ENCODE measurements at regions not wholly inside any gene's neighbourhood (a gene's known extent, or its start where the extent isn't known, plus 50 kb on each side); places are given as distances from the start of the nearest gene placed in this dataset.

DNA sequence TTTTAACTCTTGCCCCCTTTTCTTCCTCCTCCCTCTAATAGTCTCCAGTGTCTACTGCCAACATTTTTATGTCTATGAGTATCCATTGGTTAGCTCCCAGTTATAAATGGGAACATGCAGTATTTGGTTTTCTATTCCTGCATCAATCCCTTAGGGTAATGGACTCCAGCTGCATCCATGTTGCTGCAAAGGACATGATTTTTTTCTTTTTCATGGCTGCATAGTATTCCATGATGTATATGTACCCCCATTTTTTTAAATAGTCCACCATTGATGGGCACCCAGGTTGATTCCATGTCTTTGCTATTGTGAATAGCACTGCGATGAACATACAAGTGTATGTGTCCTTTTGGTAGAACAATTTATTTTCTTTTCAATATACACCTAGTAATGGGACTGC, 993.7 kb downstream of the EFNA5 start:
- 100% methylated on average over 1 of the region's 1 CpG for WGBS (ENCODE audit: low lambda C conversion rate, missing lambda C conversion rate)

DNA sequence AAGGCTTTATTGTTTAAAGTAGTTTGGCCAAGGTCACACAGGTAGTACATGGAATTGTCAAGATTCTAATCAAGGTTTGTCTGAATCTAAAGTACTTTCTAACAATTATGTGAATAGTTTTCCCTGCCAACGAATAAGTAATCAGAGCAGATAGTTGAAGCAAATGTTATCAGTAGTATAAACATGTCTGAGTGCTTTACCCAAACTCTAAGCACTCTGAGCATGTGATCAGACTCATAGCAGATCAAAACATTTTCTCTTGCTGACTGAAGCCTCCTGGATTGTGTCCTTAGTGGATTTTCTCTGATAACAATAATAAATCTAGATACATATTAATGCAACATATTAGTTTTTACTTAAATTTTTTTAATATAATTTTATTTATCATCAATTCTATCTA, 995.0 kb downstream of the EFNA5 start:
- Histone ChIP-seq H3K9me3 (ENCODE audit: low read depth) (no peaks in the 10 kb centered on the region), H3K36me3 (replicated peaks; ENCODE audit: insufficient read depth, low read depth) (no peaks in the 10 kb centered on the region), H3K9me2 (replicated peaks; ENCODE audit: insufficient read depth) (no peaks in the 10 kb centered on the region), H4K20me1 (ENCODE audit: insufficient read depth, poor library complexity, severe bottlenecking) (no peaks in the 10 kb centered on the region), H3K4me1 (ENCODE audit: insufficient read depth) (no peaks in the 10 kb centered on the region), H3K4me2 (no peak overlapping the region), H3K4me3 (no peak overlapping the region), H3K79me2 (no peaks in the 10 kb centered on the region), H2AFZ (no peak overlapping the region), H3K27me3 (no peaks in the 10 kb centered on the region), H3K27ac (no peak overlapping the region)
- WGBS (ENCODE audit: low lambda C conversion rate, missing lambda C conversion rate), result 3% methylated on average over 1 of the region's 1 CpG
- DNase-seq (ENCODE audit: low spot score), result no peak
- TF ChIP-seq EZH2phosphoT487 (IDR thresholded peaks at IDR 0.05; ENCODE audit: low read depth, severe bottlenecking, unreplicated experiment), result no peak
- TF ChIP-seq, protein P1, sequence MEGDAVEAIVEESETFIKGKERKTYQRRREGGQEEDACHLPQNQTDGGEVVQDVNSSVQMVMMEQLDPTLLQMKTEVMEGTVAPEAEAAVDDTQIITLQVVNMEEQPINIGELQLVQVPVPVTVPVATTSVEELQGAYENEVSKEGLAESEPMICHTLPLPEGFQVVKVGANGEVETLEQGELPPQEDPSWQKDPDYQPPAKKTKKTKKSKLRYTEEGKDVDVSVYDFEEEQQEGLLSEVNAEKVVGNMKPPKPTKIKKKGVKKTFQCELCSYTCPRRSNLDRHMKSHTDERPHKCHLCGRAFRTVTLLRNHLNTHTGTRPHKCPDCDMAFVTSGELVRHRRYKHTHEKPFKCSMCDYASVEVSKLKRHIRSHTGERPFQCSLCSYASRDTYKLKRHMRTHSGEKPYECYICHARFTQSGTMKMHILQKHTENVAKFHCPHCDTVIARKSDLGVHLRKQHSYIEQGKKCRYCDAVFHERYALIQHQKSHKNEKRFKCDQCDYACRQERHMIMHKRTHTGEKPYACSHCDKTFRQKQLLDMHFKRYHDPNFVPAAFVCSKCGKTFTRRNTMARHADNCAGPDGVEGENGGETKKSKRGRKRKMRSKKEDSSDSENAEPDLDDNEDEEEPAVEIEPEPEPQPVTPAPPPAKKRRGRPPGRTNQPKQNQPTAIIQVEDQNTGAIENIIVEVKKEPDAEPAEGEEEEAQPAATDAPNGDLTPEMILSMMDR (IDR thresholded peaks at IDR 0.05; ENCODE audit: poor library complexity), result no peak
- TF ChIP-seq EZH2 (IDR thresholded peaks at IDR 0.05; ENCODE audit: borderline replicate concordance), result no peak

More for the DNA sequence above, 993.7 kb downstream of the EFNA5 start:
- Histone ChIP-seq H4K20me1 (ENCODE audit: insufficient read depth, poor library complexity, severe bottlenecking) (no peaks in the 10 kb centered on the region), H3K4me1 (ENCODE audit: insufficient read depth) (no peaks in the 10 kb centered on the region), H3K4me3 (no peak overlapping the region), H3K36me3 (replicated peaks; ENCODE audit: insufficient read depth, low read depth) (no peaks in the 10 kb centered on the region), H3K9me2 (replicated peaks; ENCODE audit: insufficient read depth) (no peaks in the 10 kb centered on the region), H3K4me2 (no peak overlapping the region), H3K9me3 (ENCODE audit: low read depth) (no peaks in the 10 kb centered on the region), H3K79me2 (no peaks in the 10 kb centered on the region), H3K27me3 (no peaks in the 10 kb centered on the region), H2AFZ (no peak overlapping the region), H3K27ac (no peak overlapping the region)
- TF ChIP-seq, protein P1 (IDR thresholded peaks at IDR 0.05; ENCODE audit: poor library complexity), result no peak
- TF ChIP-seq EZH2 (IDR thresholded peaks at IDR 0.05; ENCODE audit: borderline replicate concordance), result no peak
- no peak for TF ChIP-seq EZH2phosphoT487 (IDR thresholded peaks at IDR 0.05; ENCODE audit: low read depth, severe bottlenecking, unreplicated experiment)
- DNase-seq (ENCODE audit: low spot score), result no peak

DNA sequence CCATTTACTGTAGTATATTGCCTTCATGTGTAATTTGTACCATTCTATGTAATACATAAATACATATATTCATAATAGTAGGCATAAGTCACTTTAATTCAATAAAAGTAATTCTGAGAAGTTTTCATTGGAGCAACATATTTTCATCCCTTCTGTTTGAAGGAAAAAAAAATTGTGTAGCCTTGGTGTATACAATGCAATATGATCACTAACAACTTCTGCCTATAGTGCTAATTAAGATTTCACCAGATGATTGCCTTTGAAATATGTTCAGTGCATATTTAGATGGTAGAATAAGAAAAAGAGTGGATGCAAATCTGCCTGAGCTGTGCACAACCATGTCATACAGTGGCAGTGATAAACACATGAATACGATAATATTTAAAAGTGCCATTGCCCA, 996.8 kb downstream of the EFNA5 start:
- H3K4me3 ChIP-seq, result no peak overlapping the region
- no peak overlapping the region for H3K4me2 ChIP-seq
- H4K20me1 ChIP-seq (ENCODE audit: insufficient read depth, poor library complexity, severe bottlenecking), result no peaks in the 10 kb centered on the region
- no peaks in the 10 kb centered on the region for H3K27me3 ChIP-seq
- no peak overlapping the region for H2AFZ ChIP-seq
- no peak for DNase-seq (ENCODE audit: low spot score)
- no peak overlapping the region for H3K27ac ChIP-seq
- no peaks in the 10 kb centered on the region for H3K79me2 ChIP-seq
- H3K4me1 ChIP-seq (ENCODE audit: insufficient read depth), result no peaks in the 10 kb centered on the region
- TF ChIP-seq, protein P1 (IDR thresholded peaks at IDR 0.05; ENCODE audit: poor library complexity), result no peak
- no peak for TF ChIP-seq EZH2phosphoT487 (IDR thresholded peaks at IDR 0.05; ENCODE audit: low read depth, severe bottlenecking, unreplicated experiment)
- no peak for TF ChIP-seq EZH2 (IDR thresholded peaks at IDR 0.05; ENCODE audit: borderline replicate concordance)
- WGBS (ENCODE audit: low lambda C conversion rate, missing lambda C conversion rate), result 77% methylated on average over 1 of the region's 1 CpG
- H3K9me2 ChIP-seq (replicated peaks; ENCODE audit: insufficient read depth), result no peaks in the 10 kb centered on the region
- H3K9me3 ChIP-seq (ENCODE audit: low read depth), result no peaks in the 10 kb centered on the region
- no peaks in the 10 kb centered on the region for H3K36me3 ChIP-seq (replicated peaks; ENCODE audit: insufficient read depth, low read depth)

DNA sequence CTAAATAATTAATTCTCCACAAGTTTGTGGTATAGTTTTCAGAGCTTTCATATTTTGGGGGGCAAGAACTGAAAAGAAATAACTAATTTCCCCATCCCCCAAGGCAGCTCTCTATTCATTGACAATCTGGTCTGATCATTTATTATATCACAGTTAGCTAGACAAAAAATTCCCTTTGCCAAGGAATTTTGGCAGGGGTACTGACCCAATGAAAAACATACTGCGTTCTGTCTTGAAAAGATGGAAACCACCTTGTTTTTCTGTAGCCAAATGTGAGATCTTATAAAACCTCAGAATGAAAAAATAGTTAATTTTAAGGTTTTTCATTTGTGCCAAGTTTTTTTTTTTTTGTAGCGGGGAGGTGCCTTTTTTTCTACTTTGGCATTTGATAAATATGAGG, 1008.9 kb downstream of the EFNA5 start:
- DNase-seq (ENCODE audit: low spot score), result no peak
- Histone ChIP-seq H3K9me2 (replicated peaks; ENCODE audit: insufficient read depth) (no peaks in the 10 kb centered on the region), H3K4me3 (no peak overlapping the region), H4K20me1 (ENCODE audit: insufficient read depth, poor library complexity, severe bottlenecking) (no peaks in the 10 kb centered on the region), H3K4me1 (ENCODE audit: insufficient read depth) (no peaks in the 10 kb centered on the region), H3K27me3 (no peaks in the 10 kb centered on the region), H2AFZ (no peak overlapping the region), H3K36me3 (replicated peaks; ENCODE audit: insufficient read depth, low read depth) (no peaks in the 10 kb centered on the region), H3K79me2 (no peaks in the 10 kb centered on the region), H3K4me2 (no peak overlapping the region), H3K27ac (no peak overlapping the region), H3K9me3 (ENCODE audit: low read depth) (no peaks in the 10 kb centered on the region)
- 73% methylated on average over 2 of the region's 2 CpGs for WGBS (ENCODE audit: low lambda C conversion rate, missing lambda C conversion rate)
- TF ChIP-seq, protein P1 (IDR thresholded peaks at IDR 0.05; ENCODE audit: poor library complexity), result no peak
- TF ChIP-seq EZH2 (IDR thresholded peaks at IDR 0.05; ENCODE audit: borderline replicate concordance) (no peak), EZH2phosphoT487 (IDR thresholded peaks at IDR 0.05; ENCODE audit: low read depth, severe bottlenecking, unreplicated experiment) (no peak)
